ENCODE measurements at regions not wholly inside any gene's neighbourhood (a gene's known extent, or its start where the extent isn't known, plus 50 kb on each side); places are given as distances from the start of the nearest gene placed in this dataset.

DNA sequence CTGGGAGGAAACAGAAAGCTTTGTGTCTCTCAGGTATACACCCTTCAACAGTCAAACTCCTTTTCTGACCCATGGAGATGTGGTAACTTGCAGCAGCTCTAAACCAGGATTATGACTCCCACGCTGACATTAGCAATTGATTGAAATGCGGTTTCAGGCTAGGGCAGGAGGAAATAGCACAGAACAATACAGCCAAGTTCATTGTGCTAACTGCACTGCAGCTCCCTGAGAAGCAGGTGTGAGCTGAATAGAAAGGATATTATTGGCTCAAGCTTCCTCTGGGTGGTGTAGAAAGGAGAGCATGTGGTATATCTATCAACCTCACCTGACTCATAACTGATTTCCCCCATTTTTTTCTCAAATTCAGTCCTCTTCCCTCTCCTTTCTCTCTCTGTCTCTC lies 612.3 kb upstream of the BTBD3 start:
- H3K18ac ChIP-seq (ENCODE audit: extremely low read depth, low read length) = no peak overlapping the region
- no peak for TF ChIP-seq JUND (IDR thresholded peaks at IDR 0.05; ENCODE audit: low read length)
- TF ChIP-seq TEAD4 (IDR thresholded peaks at IDR 0.05; ENCODE audit: low read depth, low read length) = no peak
- TF ChIP-seq GTF2F1 (IDR thresholded peaks at IDR 0.05; ENCODE audit: borderline replicate concordance, low read depth, low read length) = no peak
- peak; percentile 32; the same call in 1 of the 2 replicates for TF ChIP-seq E2F6 (IDR thresholded peaks at IDR 0.05)
- peak; percentile 29; the same call in 1 of the 2 replicates for TF ChIP-seq EGR1 (IDR thresholded peaks at IDR 0.05; ENCODE audit: borderline replicate concordance, low read depth, low read length)
- no peak for TF ChIP-seq RBBP5 (IDR thresholded peaks at IDR 0.05; ENCODE audit: borderline replicate concordance, low read depth, low read length)
- TF ChIP-seq SP4 (IDR thresholded peaks at IDR 0.05; ENCODE audit: low read length) = no peak
- TF ChIP-seq HDAC2 (IDR thresholded peaks at IDR 0.05; ENCODE audit: borderline replicate concordance in 1 of 2, low read depth in 2 of 2, low read length in 2 of 2) = no peak
- TF ChIP-seq NANOG (IDR thresholded peaks at IDR 0.05; ENCODE audit: insufficient read depth, low read depth, low read length, poor library complexity, severe bottlenecking) = no peak
- TF ChIP-seq, protein P1, sequence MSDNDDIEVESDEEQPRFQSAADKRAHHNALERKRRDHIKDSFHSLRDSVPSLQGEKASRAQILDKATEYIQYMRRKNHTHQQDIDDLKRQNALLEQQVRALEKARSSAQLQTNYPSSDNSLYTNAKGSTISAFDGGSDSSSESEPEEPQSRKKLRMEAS (IDR thresholded peaks at IDR 0.05) = peak; percentile 51; the same call in 1 of the 2 replicates
- no peak overlapping the region for H2BK5ac ChIP-seq (ENCODE audit: low read depth, low read length)
- H4K91ac ChIP-seq (replicated peaks; ENCODE audit: insufficient read length, low read length) = no peak overlapping the region
- no peaks in the 10 kb centered on the region; a peak in 1 of 7 replicates for H3K4me1 ChIP-seq (replicated peaks in 1 of 4; ENCODE audit: control insufficient read depth in 3 of 4, insufficient read depth in 4 of 4, low read length in 3 of 4)
- no peak overlapping the region; the same call in 1 of the 2 replicates for H2BK12ac ChIP-seq (ENCODE audit: low read depth, low read length)
- H2AFZ ChIP-seq (ENCODE audit: low read length) = peak overlapping the region; percentile 79; the same call in 1 of the 2 replicates
- no peak overlapping the region for H2AK5ac ChIP-seq (ENCODE audit: low read depth, low read length)
- no peak overlapping the region for H2BK120ac ChIP-seq (replicated peaks; ENCODE audit: low read depth, low read length)
- H4K20me1 ChIP-seq (replicated peaks in 1 of 2; ENCODE audit: control insufficient read depth in 1 of 2, insufficient read depth in 2 of 2, low read length in 2 of 2) = no peaks in the 10 kb centered on the region
- no peak overlapping the region; the same call in 1 of the 2 replicates for H3K27ac ChIP-seq (ENCODE audit: low read depth, low read length)
- H2BK20ac ChIP-seq (ENCODE audit: low read length) = no peak overlapping the region
- no peaks in the 10 kb centered on the region for H3K79me1 ChIP-seq (ENCODE audit: low read depth, low read length)
- POLR2A ChIA-PET (ENCODE audit: partially characterized antibody) = interaction anchor here (0.6 to 0.9 kb wide), 2 partner anchors 26 to 239 kb away, joined by 3 read pairs; no protein-coding TSS in a partner anchor
- no peak overlapping the region for H3K23ac ChIP-seq (ENCODE audit: insufficient read length)
- H3K36me3 ChIP-seq (ENCODE audit: control insufficient read depth in 2 of 4, insufficient read depth in 4 of 4, low read length in 3 of 4) = no peaks in the 10 kb centered on the region
- H3K23me2 ChIP-seq (ENCODE audit: low read depth, low read length) = no peaks in the 10 kb centered on the region
- no peak overlapping the region for H3K4me2 ChIP-seq (ENCODE audit: insufficient read depth in 1 of 2, low read depth in 2 of 2, low read length in 2 of 2)
- no peak overlapping the region for H3K4ac ChIP-seq (replicated peaks; ENCODE audit: insufficient read length, low read depth, low read length)
- H4K8ac ChIP-seq (ENCODE audit: extremely low read depth, insufficient read depth, low read length) = no peak overlapping the region
- FAIRE-seq = peak; percentile 19
- no peak overlapping the region for H3K14ac ChIP-seq (ENCODE audit: insufficient read length)
- H3K79me2 ChIP-seq (ENCODE audit: control insufficient read depth in 1 of 2, insufficient read depth in 2 of 2, low read length in 2 of 2) = no peaks in the 10 kb centered on the region
- no peak for DNase-seq (ENCODE audit: low read depth in 1 of 2, low spot score in 2 of 2)
- H2BK15ac ChIP-seq (ENCODE audit: low read length) = no peak overlapping the region
- no peak overlapping the region for H3K4me3 ChIP-seq (ENCODE audit: extremely low read depth in 1 of 4, insufficient read depth in 2 of 4, low read depth in 3 of 4, low read length in 4 of 4)
- no peaks in the 10 kb centered on the region; a peak in 1 of 4 replicates for H3K9me3 ChIP-seq (ENCODE audit: insufficient read depth in 2 of 2, low read depth in 1 of 2, low read length in 1 of 2)
- CTCF ChIA-PET (ENCODE audit: partially characterized antibody) = no interaction called here
- no peak overlapping the region for H3K56ac ChIP-seq (replicated peaks; ENCODE audit: insufficient read length, low read depth, low read length)
- WGBS, 2 experiments (ENCODE audit: extremely low coverage in 1 of 2, insufficient coverage in 1 of 2, insufficient read length in 1 of 2, insufficient replicate concordance in 2 of 2, low coverage in 1 of 2, low lambda C conversion rate in 2 of 2, missing lambda C conversion rate in 1 of 2) = 55% methylated on average over 2 of the region's 2 CpGs; no CpG with 5 or more reads in 1 of the 2 experiments
- no peak overlapping the region for H4K5ac ChIP-seq (ENCODE audit: insufficient read length, low read depth, low read length)
- no peaks in the 10 kb centered on the region for H3K27me3 ChIP-seq (replicated peaks in 1 of 4; ENCODE audit: control insufficient read depth in 3 of 4, extremely low read depth in 1 of 4, insufficient read depth in 3 of 4, low read length in 3 of 4)
- H3K9ac ChIP-seq (replicated peaks in 1 of 4; ENCODE audit: extremely low read depth in 1 of 4, low read depth in 3 of 4, low read length in 3 of 4) = no peak overlapping the region

Data from H1 (cell line).